ENCODE measurements at regions not wholly inside any gene's neighbourhood (a gene's known extent, or its start where the extent isn't known, plus 50 kb on each side); places are given as distances from the start of the nearest gene placed in this dataset.

- no peak for TF ChIP-seq CTCF (IDR thresholded peaks at IDR 0.05; ENCODE audit: insufficient read depth, low read length, missing control alignments)
- no peak for DNase-seq (ENCODE audit: low read depth, low spot score)
- POLR2A ChIA-PET: no interaction called here
- no peak overlapping the region for H3K4me3 ChIP-seq (ENCODE audit: low read depth, low read length)
- CTCF ChIA-PET: no interaction called here
Measured at GRCh38 chr2:107475859-107476258, 350.8 kb upstream of the RGPD4 start.

GRCh38 chr2:107502539-107502938 lies 324.2 kb upstream of the RGPD4 start:
- no peak for DNase-seq (ENCODE audit: low read depth, low spot score)
- POLR2A ChIA-PET: no interaction called here
- H3K4me3 ChIP-seq (ENCODE audit: low read depth, low read length): no peak overlapping the region
- CTCF ChIA-PET: no interaction called here
- no peak for TF ChIP-seq CTCF (IDR thresholded peaks at IDR 0.05; ENCODE audit: insufficient read depth, low read length, missing control alignments)

DNA sequence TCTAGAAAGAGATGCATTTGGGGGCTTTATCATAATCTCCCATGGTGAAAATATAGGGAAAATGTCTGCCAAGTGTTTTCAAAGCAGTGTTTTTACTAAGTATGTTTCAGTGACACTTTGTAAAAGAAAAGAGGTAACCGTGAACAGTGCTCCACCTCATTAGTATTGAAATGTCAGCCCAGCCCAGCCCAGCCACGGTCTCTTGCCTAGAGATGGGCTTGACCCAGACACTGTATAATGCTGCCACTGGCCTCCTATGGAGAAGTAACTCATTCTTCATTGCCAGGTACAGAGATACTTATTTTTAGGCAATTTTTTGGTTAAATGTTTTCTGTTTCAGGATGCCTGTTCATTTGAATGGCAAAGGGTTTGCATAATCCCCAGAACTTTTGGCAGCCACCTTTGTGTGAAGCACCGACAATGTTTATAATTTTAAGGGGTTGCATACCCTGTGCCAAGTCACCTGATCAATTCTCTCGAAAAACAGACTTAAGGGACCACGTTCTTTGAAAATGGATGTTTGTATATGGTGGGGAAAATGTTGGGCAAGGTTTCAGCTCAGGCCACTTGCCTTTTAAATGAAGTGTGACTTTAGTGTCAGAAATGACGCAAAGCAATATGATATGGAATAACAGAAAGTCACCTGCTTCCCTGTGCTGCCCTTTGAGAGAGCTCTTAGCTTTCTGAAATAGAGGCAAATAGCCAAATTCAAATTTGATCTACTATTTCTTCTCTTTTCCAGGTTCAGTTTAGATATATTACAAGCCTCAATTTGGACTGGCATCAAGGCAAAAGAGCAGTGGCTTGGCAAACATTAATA lies 314.5 kb upstream of the RGPD4 start:
- ChIA-PET POLR2A (no interaction called here), CTCF (no interaction called here)
- no peak for TF ChIP-seq CTCF (IDR thresholded peaks at IDR 0.05; ENCODE audit: insufficient read depth, low read length, missing control alignments)
- no peak overlapping the region for H3K4me3 ChIP-seq (ENCODE audit: low read depth, low read length)
- no peak for DNase-seq (ENCODE audit: low read depth, low spot score)

DNA sequence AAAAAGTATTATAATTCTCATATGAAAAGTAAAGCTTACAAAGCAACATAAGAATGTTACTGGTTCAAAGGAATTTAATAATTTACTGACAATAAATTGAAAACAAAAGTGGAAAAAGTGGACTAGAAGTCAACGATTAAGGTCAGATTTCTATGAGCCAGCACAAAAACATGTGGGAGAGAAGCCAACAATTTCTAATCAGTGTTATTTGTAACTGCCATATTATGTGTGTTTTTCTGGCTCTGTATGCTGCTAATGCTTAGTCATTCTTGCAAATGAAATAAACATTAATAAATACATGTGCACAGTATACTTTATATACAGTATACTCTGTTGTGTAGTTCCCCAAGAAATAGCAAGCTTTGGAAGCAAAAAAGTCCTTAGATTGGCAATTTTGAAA lies 301.3 kb upstream of the RGPD4 start:
- no peak for TF ChIP-seq CTCF (IDR thresholded peaks at IDR 0.05; ENCODE audit: insufficient read depth, low read length, missing control alignments)
- CTCF ChIA-PET: no interaction called here
- POLR2A ChIA-PET: no interaction called here
- no peak overlapping the region for H3K4me3 ChIP-seq (ENCODE audit: low read depth, low read length)
- DNase-seq (ENCODE audit: low read depth, low spot score): no peak

DNA sequence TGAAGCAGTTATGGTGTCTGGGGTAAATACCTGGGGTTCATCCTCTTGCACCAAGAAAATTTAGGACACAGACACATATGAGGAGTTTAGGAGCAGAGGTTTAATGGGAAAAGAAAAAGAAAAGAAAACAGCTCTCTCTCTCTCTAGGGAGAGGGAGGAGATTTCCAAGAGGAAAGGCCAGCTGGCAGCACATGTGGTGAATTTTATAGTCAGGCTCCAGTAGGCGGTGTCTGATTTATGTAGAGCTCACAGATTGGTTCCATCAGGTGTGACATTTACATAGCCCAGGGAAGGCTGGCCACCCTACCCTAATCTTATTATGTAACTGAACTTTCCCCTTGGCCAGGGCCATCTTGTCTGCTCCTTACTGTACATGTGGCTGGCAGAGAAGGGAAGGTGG lies 297.5 kb upstream of the RGPD4 start:
- TF ChIP-seq CTCF (IDR thresholded peaks at IDR 0.05; ENCODE audit: insufficient read depth, low read length, missing control alignments): no peak
- CTCF ChIA-PET: no interaction called here
- no peak for DNase-seq (ENCODE audit: low read depth, low spot score)
- no peak overlapping the region for H3K4me3 ChIP-seq (ENCODE audit: low read depth, low read length)
- POLR2A ChIA-PET: no interaction called here

- ChIA-PET CTCF (no interaction called here), POLR2A (no interaction called here)
- no peak overlapping the region for H3K4me3 ChIP-seq (ENCODE audit: low read depth, low read length)
- no peak for TF ChIP-seq CTCF (IDR thresholded peaks at IDR 0.05; ENCODE audit: insufficient read depth, low read length, missing control alignments)
- DNase-seq (ENCODE audit: low read depth, low spot score): no peak
Measured at GRCh38 chr2:107530046-107530445, 296.6 kb upstream of the RGPD4 start.
